GM19193 (cell line): ENCODE measurements at regions not wholly inside any gene's neighbourhood (a gene's known extent, or its start where the extent isn't known, plus 50 kb on each side); places are given as distances from the start of the nearest gene placed in this dataset.

Source experiments
- POLR2A ChIP-seq: IDR thresholded peaks from 4 replicates; pipeline ENCODE4 v1.6.1; 2011; ENCODE audit not compliant: insufficient read depth, insufficient read length; ENCODE audit errors: extremely low read depth

- TF ChIP-seq POLR2A: no peak
These were observed 157.4 kb upstream of the MAF start for GRCh38 chr16:79757968-79758367.

- no peak for TF ChIP-seq POLR2A
These were observed 156.6 kb upstream of the MAF start for GRCh38 chr16:79757163-79757562.

GRCh38 chr16:79756571-79756970, 156.0 kb upstream of the MAF start:
- no peak for TF ChIP-seq POLR2A

- TF ChIP-seq POLR2A: no peak
These were observed 154.0 kb upstream of the MAF start for GRCh38 chr16:79754501-79754900.

GRCh38 chr16:79754081-79754480, 153.5 kb upstream of the MAF start:
- TF ChIP-seq POLR2A: no peak

GRCh38 chr16:79753286-79753685, 152.7 kb upstream of the MAF start:
- TF ChIP-seq POLR2A: no peak

GRCh38 chr16:79752396-79752795, 151.9 kb upstream of the MAF start:
- TF ChIP-seq POLR2A: no peak

GRCh38 chr16:79751471-79752184, 151.1 kb upstream of the MAF start:
- TF ChIP-seq POLR2A: no peak

- no peak for TF ChIP-seq POLR2A
These were observed 149.8 kb upstream of the MAF start for GRCh38 chr16:79750311-79750710.

- no peak for TF ChIP-seq POLR2A
These were observed 148.1 kb upstream of the MAF start for GRCh38 chr16:79748629-79749028.

GRCh38 chr16:79747688-79748087, 147.2 kb upstream of the MAF start:
- TF ChIP-seq POLR2A: no peak

GRCh38 chr16:79740252-79740651, 139.7 kb upstream of the MAF start:
- TF ChIP-seq POLR2A: no peak

- TF ChIP-seq POLR2A: no peak
These were observed 134.7 kb upstream of the MAF start for GRCh38 chr16:79735271-79735670.

- no peak for TF ChIP-seq POLR2A
These were observed 134.2 kb upstream of the MAF start for GRCh38 chr16:79734721-79735120.

- TF ChIP-seq POLR2A: no peak
These were observed 128.3 kb upstream of the MAF start for GRCh38 chr16:79728923-79729240.

- TF ChIP-seq POLR2A: no peak
These were observed 127.7 kb upstream of the MAF start for GRCh38 chr16:79728048-79728922.
